ENCODE measurements at regions not wholly inside any gene's neighbourhood (a gene's known extent, or its start where the extent isn't known, plus 50 kb on each side); places are given as distances from the start of the nearest gene placed in this dataset.

DNA sequence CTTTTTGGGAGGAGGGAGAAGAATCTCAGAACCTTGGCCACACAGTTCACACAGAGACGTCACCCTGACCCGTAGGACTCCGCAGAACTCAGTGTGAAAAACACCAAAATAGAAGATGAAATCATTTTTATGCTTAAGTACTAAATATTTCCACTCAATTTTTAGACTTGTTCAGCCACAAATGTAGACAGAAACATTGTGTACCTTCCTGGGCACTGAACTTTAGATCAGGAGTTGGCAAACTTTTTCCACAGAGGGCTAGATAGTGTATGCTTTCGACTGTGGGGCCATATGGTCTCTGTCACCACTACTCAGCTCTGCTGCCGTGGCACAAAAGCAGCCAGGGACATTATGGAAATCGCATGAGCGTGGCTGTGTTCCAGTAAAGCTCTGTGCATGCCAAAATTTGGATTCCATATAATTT is 61.8 kb upstream of the STOX2 start:
- no peak for DNase-seq
- Histone ChIP-seq H3K27me3 (replicated peaks in 1 of 7) (peaks cover 0 to 7% (median 0%) of the 10 kb centered on the region in 7 donors), H3K4me1 (peaks cover 0 to 25% (median 7%) of the 10 kb centered on the region in 6 donors), H3K27ac (no peak overlapping the region), H3K9me3 (peaks cover 0 to 20% (median 4%) of the 10 kb centered on the region in 8 donors), H3K36me3 (no peaks in the 10 kb centered on the region), H3K4me3 (no peak overlapping the region)
- 76 to 86% (median 82%) methylated on average over 7 of the region's 7 CpGs for WGBS, 5 donors
- intact Hi-C loops (cut with DNase I; ENCODE audit: low total_unique reads): loop anchor here (5.0 kb wide), 2 partner anchors 254 to 324 kb away; no protein-coding TSS in a partner anchor
- TF ChIP-seq POLR2A (IDR thresholded peaks at IDR 0.05) (no peak), POLR2AphosphoS5 (IDR thresholded peaks at IDR 0.05) (no peak)
- TF ChIP-seq, protein P1, sequence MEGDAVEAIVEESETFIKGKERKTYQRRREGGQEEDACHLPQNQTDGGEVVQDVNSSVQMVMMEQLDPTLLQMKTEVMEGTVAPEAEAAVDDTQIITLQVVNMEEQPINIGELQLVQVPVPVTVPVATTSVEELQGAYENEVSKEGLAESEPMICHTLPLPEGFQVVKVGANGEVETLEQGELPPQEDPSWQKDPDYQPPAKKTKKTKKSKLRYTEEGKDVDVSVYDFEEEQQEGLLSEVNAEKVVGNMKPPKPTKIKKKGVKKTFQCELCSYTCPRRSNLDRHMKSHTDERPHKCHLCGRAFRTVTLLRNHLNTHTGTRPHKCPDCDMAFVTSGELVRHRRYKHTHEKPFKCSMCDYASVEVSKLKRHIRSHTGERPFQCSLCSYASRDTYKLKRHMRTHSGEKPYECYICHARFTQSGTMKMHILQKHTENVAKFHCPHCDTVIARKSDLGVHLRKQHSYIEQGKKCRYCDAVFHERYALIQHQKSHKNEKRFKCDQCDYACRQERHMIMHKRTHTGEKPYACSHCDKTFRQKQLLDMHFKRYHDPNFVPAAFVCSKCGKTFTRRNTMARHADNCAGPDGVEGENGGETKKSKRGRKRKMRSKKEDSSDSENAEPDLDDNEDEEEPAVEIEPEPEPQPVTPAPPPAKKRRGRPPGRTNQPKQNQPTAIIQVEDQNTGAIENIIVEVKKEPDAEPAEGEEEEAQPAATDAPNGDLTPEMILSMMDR (IDR thresholded peaks at IDR 0.05 in 8 of 11, conservative IDR thresholded peaks at IDR 0.05 in 3 of 11): no peak

DNA sequence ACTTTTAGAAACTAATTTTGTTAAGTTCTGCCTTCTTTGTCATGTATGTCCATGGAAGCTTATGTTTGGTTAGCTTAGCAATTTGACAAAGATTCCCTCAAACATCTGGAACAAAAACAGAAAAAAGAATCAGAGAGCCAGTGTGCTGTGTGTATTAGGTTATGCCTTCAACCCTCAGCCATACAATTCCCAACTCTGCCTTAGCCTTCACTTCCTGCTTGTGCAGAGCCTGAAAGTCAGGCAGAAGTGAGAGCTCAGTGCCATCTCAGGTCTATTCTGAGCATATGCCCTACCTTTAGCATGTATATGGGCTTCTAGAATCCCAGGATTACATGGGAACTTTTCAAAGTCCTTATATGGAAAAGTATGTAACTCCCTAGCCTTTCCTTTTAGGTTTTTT is 58.2 kb upstream of the STOX2 start:
- Histone ChIP-seq H3K4me3 (no peak overlapping the region), H3K36me3 (no peaks in the 10 kb centered on the region), H3K27ac (no peak overlapping the region), H3K9me3 (peaks cover 0 to 20% (median 4%) of the 10 kb centered on the region in 8 donors), H3K4me1 (no peaks in the 10 kb centered on the region), H3K27me3 (replicated peaks in 1 of 7) (peaks cover 0 to 22% (median 0%) of the 10 kb centered on the region in 7 donors)
- intact Hi-C loops (cut with DNase I; ENCODE audit: low total_unique reads): no loop called here
- no peak for TF ChIP-seq POLR2AphosphoS5 (IDR thresholded peaks at IDR 0.05)
- TF ChIP-seq, protein P1 (IDR thresholded peaks at IDR 0.05 in 8 of 11, conservative IDR thresholded peaks at IDR 0.05 in 3 of 11): no peak
- DNase-seq: no peak

DNA sequence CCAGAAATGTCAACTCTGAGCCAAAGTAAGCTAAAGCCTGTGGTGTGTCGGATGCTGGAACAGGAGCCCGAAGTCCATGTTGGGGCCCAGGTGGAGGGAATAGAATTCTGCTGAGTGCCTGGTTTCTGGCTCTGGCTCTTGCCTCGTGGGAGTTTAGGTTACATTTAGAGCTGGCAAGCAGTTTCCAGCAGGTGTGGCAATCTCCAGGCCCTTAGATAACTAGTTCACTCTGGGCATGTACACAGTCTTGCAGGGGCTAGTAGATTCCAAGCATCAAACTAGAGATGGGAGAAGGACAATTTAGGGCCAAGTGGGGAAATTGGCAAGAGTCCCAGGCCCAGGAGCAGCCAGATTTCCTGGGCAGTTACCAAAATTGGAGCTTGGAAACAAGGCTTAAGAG is 56.3 kb upstream of the STOX2 start:
- Histone ChIP-seq H3K27me3 (replicated peaks in 1 of 7) (peaks cover 0 to 18% (median 0%) of the 10 kb centered on the region in 7 donors), H3K27ac (no peak overlapping the region), H3K9me3 (peaks cover 0 to 20% (median 4%) of the 10 kb centered on the region in 8 donors), H3K4me3 (no peak overlapping the region), H3K4me1 (no peaks in the 10 kb centered on the region), H3K36me3 (no peaks in the 10 kb centered on the region)
- WGBS, 5 donors: 72 to 89% (median 79%) methylated on average over 3 of the region's 3 CpGs
- TF ChIP-seq POLR2A (IDR thresholded peaks at IDR 0.05) (no peak), POLR2AphosphoS5 (IDR thresholded peaks at IDR 0.05) (no peak)
- TF ChIP-seq, protein P1 (IDR thresholded peaks at IDR 0.05 in 8 of 11, conservative IDR thresholded peaks at IDR 0.05 in 3 of 11): no peak
- intact Hi-C loops (cut with DNase I; ENCODE audit: low total_unique reads): no loop called here
- no peak for DNase-seq

DNA sequence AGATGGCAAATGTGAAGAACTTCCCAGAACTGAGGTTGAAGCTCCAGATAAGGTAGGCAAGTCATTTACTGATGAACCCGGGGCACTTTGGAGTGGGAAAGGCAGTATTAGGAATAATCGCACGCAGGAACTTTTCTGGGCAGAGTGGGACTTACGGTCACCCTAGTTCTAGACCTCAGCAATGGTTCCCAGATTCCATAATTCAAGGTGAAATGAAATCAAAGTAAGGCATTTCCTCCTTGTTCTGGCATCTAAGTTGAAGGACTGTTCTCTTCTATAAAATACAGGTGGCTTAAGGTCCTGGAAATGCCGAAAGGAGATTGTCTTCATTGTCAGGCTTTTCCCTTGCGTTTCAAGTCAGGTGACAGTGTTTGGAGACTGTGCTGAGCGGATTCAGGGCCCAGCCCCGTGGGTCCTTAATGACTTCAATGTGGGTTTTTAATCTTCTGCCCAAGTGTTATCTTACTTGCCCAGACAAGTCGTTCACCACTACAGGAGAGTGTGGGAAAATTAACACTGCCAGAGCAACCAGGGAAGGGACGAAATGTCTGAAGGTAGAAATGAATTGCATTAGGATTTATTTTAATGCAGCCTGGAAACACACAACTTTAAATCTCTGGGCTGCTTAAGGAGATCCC is 52.1 kb upstream of the STOX2 start:
- H3K4me1 ChIP-seq: peaks cover 0 to 6% (median 0%) of the 10 kb centered on the region in 6 donors
- no peak overlapping the region for H3K4me3 ChIP-seq
- no peaks in the 10 kb centered on the region for H3K36me3 ChIP-seq
- peaks cover 0 to 25% (median 0%) of the 10 kb centered on the region in 7 donors for H3K27me3 ChIP-seq (replicated peaks in 1 of 7)
- peaks cover 0 to under 1% (median 0%) of the 10 kb centered on the region in 8 donors for H3K9me3 ChIP-seq
- H3K27ac ChIP-seq: no peak overlapping the region
- TF ChIP-seq, protein P1 (IDR thresholded peaks at IDR 0.05 in 8 of 11, conservative IDR thresholded peaks at IDR 0.05 in 3 of 11): no peak
- TF ChIP-seq POLR2AphosphoS5 (IDR thresholded peaks at IDR 0.05): no peak
- no peak for TF ChIP-seq POLR2A (IDR thresholded peaks at IDR 0.05)
- DNase-seq: no peak
- 72 to 86% (median 82%) methylated on average over 10 of the region's 10 CpGs for WGBS, 5 donors
- intact Hi-C loops (cut with DNase I; ENCODE audit: low total_unique reads): no loop called here

Measured in spleen (tissue), 11 donors.